Parathyroid adenoma (tissue), 2 donors: ENCODE measurements at regions not wholly inside any gene's neighbourhood (a gene's known extent, or its start where the extent isn't known, plus 50 kb on each side); places are given as distances from the start of the nearest gene placed in this dataset.
"Not testable (repeated sequence)": the region's sequence is repeated elsewhere in the genome, so short reads cannot be mapped to it uniquely, and the experiment has no call there.

Experiments
- H2AFZ ChIP-seq: fragments of 300-600 bp; sonication (generic); one replicate; pipeline ENCODE4 v1.7.0; 2017; ENCODE audit warnings: antibody characterized with exemption, mild to moderate bottlenecking
- H3K27ac ChIP-seq: fragments of 300-600 bp; sonication (generic); one replicate; pipeline ENCODE4 v1.7.0; 2017
- H3K27me3 ChIP-seq: fragments of 300-600 bp; sonication (generic); one replicate; pipeline ENCODE4 v1.7.0; 2017; ENCODE audit warnings: low read length; ENCODE audit not compliant: control insufficient read depth, insufficient read depth
- H3K36me3 ChIP-seq: fragments of 300-600 bp; sonication (generic); one replicate; pipeline ENCODE4 v1.7.0; 2017; ENCODE audit warnings: low read length; ENCODE audit not compliant: control insufficient read depth, insufficient read depth
- H3K4me1 ChIP-seq: fragments of 300-600 bp; sonication (generic); one replicate; pipeline ENCODE4 v1.7.0; 2017; ENCODE audit warnings: control low read depth
- H3K4me2 ChIP-seq: fragments of 300-600 bp; sonication (generic); one replicate; pipeline ENCODE4 v1.7.0; 2017; ENCODE audit warnings: low read length
- H3K4me3 ChIP-seq: fragments of 300-600 bp; sonication (generic); one replicate; pipeline ENCODE4 v1.7.0; 2017; ENCODE audit warnings: low read depth, low read length
- H3K79me2 ChIP-seq: fragments of 300-600 bp; sonication (generic); one replicate; pipeline ENCODE4 v1.7.0; 2017; ENCODE audit warnings: control low read depth
- H3K9ac ChIP-seq: fragments of 300-600 bp; sonication (generic); one replicate; pipeline ENCODE4 v1.7.0; 2017; ENCODE audit warnings: mild to moderate bottlenecking
- H3K9me3 ChIP-seq: fragments of 300-600 bp; sonication (generic); one replicate; pipeline ENCODE4 v1.7.0; 2017; ENCODE audit warnings: low read length; ENCODE audit not compliant: control insufficient read depth
- CTCF ChIP-seq: fragments of 300-600 bp; sonication (generic); IDR thresholded peaks from one replicate; pipeline ENCODE4 v1.7.0; 2017; ENCODE audit warnings: antibody characterized with exemption, mild to moderate bottlenecking
- donor health status: primary hyperparathyroidism.

DNA sequence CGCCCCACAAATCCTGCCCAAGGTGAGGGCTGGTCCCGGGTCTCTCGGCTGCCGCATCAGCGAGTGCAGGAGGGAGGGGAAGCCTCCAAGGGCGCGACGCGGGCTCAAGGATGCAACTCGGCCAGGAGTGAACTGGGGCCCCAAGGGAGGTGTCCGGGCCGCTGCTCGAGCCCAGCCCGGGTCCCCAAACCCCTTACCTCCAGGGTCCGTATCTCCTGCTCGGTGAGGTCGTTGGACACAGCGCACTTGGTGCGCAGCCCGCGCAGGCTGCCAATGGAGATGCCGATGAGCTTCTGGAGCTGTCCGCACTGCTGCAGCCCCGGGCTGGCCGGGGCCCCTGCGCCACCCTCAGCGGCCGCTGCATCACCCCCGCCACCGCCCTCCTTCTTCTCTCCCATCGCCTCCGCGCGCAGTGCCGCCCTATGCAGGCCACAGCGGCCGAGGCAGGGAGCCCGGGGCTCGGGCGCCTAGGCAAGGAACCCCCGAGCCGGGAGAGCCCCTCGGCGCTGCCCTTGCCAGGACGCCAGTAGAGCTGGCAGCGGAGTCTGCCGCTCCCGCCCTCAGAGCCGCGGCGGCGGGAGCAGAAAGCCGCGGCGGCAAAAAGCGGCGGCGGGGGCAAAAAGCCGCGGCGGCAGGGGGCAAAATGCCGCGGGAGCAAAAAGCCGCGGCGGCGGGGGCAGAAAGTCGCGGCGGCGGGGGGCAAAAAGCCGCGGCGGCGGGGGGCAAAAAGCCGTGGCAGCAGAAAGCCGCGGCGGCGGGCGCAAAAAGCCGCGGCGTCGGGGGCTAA is 135.1 kb downstream of the ZNF92 start:
- Histone ChIP-seq H3K4me3 (peak overlapping the region; percentile 31), H2AFZ (peak overlapping the region; percentile 73), H3K4me2 (peak overlapping the region; percentile 62)
- H3K9ac ChIP-seq, H3K36me3 ChIP-seq, H3K4me1 ChIP-seq, H3K27ac ChIP-seq, H3K9me3 ChIP-seq, H3K27me3 ChIP-seq, H3K79me2 ChIP-seq: not testable (repeated sequence)

GRCh38 chr7:65509368-65510186 is 135.9 kb downstream of the ZNF92 start:
- Histone ChIP-seq H3K9ac (no peak overlapping the region), H3K79me2 (no peaks in the 10 kb centered on the region), H3K9me3 (no peaks in the 10 kb centered on the region), H3K4me3 (peak overlapping the region; percentile 31), H2AFZ (peak overlapping the region; percentile 73), H3K27ac (no peak overlapping the region), H3K27me3 (peaks cover 10% of the 10 kb centered on the region), H3K4me1 (no peaks in the 10 kb centered on the region), H3K36me3 (no peaks in the 10 kb centered on the region), H3K4me2 (peak overlapping the region; percentile 62)
- no peak for TF ChIP-seq CTCF

DNA sequence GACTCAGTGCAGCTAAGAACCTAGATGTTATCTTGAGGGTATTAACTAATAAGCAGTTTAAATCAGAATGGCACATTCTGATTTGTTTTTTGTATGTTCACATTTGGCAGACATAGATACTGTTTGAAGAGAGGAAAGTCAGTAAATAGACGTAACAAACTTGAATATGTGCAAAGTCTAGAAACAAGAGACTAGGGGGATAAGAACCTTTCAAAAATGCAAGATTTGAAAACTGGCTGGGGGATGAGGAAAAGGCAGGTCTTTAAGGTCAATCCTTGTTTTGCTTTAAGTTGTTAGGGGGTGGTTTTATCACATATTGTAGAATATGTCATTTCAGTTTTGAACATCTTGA is 136.5 kb downstream of the ZNF92 start:
- not testable (repeated sequence) for H3K9me3 ChIP-seq, H3K79me2 ChIP-seq, H3K4me1 ChIP-seq, H3K27ac ChIP-seq, H3K9ac ChIP-seq, H2AFZ ChIP-seq, H3K36me3 ChIP-seq, H3K27me3 ChIP-seq
- Histone ChIP-seq H3K4me2 (peak overlapping the region; percentile 62), H3K4me3 (peak overlapping the region; percentile 31)

- not testable (repeated sequence) for H3K27ac ChIP-seq, H3K27me3 ChIP-seq, H3K36me3 ChIP-seq, H3K79me2 ChIP-seq, H3K9ac ChIP-seq, H2AFZ ChIP-seq, H3K4me1 ChIP-seq, H3K4me2 ChIP-seq, H3K9me3 ChIP-seq, H3K4me3 ChIP-seq
These were observed 146.1 kb downstream of the ZNF92 start for GRCh38 chr7:65519751-65520150.

GRCh38 chr7:65545465-65546161 is 172.0 kb downstream of the ZNF92 start:
- H3K4me3 ChIP-seq, H2AFZ ChIP-seq, H3K9me3 ChIP-seq, H3K79me2 ChIP-seq, H3K9ac ChIP-seq, H3K27ac ChIP-seq, H3K27me3 ChIP-seq, H3K36me3 ChIP-seq, H3K4me1 ChIP-seq, H3K4me2 ChIP-seq: not testable (repeated sequence)

- not testable (repeated sequence) for H3K9me3 ChIP-seq, H3K79me2 ChIP-seq, H3K36me3 ChIP-seq, H3K4me1 ChIP-seq, H3K9ac ChIP-seq, H2AFZ ChIP-seq, H3K4me3 ChIP-seq, H3K27me3 ChIP-seq, H3K4me2 ChIP-seq, H3K27ac ChIP-seq
These were observed 176.2 kb downstream of the ZNF92 start for GRCh38 chr7:65549589-65550443.

DNA sequence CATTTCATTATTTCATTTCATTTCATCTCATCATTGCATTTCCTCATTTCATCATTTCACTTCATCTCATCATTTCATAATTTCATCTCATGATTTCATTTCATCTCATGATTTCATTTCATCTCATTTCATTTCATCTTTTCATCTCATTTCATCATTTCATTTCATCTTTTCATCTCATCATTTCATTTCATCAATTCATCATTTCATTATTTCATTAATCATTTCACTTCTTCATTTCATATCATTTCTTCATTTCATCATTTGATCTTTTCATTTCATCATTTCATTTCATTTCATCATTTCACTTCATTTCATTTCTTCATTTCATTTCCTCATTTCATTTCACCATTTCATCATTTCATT is 176.8 kb downstream of the ZNF92 start:
- not testable (repeated sequence) for H3K27me3 ChIP-seq, H3K36me3 ChIP-seq, H2AFZ ChIP-seq, H3K4me2 ChIP-seq, H3K79me2 ChIP-seq, H3K27ac ChIP-seq, H3K9ac ChIP-seq, H3K4me3 ChIP-seq, H3K9me3 ChIP-seq, H3K4me1 ChIP-seq

DNA sequence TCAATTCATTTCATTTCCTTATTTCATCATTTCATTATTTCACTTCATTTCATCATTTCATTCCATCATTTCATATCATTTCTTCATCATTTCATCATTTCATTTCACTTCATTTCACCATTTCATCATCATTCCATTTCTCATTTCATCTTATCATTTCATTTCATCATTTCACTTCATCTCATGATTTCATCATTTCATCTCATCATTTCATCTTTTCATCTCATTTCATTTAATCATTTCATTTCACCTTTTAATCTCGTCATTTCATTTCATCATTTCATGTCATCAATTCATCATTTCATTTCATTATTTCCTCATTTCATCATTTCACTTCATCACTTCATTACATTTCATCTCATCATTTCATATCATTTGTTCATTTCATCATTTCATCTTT is 177.4 kb downstream of the ZNF92 start:
- H3K9ac ChIP-seq, H3K79me2 ChIP-seq, H3K4me1 ChIP-seq, H3K9me3 ChIP-seq, H3K36me3 ChIP-seq, H3K27me3 ChIP-seq, H3K4me2 ChIP-seq, H3K4me3 ChIP-seq, H2AFZ ChIP-seq, H3K27ac ChIP-seq: not testable (repeated sequence)

DNA sequence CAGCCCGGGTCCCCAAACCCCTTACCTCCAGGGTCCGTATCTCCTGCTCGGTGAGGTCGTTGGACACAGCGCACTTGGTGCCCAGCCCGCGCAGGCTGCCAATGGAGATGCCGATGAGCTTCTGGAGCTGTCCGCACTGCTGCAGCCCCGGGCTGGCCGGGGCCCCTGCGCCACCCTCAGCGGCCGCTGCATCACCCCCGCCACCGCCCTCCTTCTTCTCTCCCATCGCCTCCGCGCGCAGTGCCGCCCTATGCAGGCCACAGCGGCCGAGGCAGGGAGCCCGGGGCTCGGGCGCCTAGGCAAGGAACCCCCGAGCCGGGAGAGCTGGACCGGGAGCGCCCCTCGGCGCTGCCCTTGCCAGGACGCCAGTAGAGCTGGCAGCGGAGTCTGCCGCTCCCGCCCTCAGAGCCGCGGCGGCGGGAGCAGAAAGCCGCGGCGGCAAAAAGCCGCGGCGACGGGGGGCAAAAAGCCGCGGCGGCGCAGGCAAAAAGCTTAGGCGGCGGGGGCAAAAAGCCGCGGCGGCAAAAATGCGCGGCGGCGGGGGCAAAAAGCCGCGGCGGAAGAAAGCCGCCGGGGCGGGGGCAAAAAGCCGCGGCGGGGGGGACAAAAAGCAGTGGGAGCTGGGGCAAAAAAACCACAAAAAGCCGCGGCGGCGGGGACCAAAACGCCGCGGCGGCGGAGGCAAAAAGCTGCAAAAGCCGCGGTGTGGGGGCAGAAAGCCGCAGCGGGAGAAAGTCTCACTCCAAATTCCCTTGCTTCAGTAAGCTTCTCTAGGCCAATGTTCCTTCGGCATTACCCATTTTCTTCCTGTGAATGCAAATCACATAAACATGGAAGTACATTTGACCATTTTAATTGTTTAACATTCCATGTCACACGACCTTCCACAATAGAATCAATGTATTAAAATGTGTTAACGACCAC is 181.2 kb downstream of the ZNF92 start:
- H3K36me3 ChIP-seq, H3K4me2 ChIP-seq, H3K4me1 ChIP-seq, H3K27ac ChIP-seq, H3K79me2 ChIP-seq, H3K27me3 ChIP-seq, H3K9me3 ChIP-seq, H3K9ac ChIP-seq, H2AFZ ChIP-seq, H3K4me3 ChIP-seq: not testable (repeated sequence)
